WERI-Rb-1 (cell line): ENCODE measurements at regions not wholly inside any gene's neighbourhood (a gene's known extent, or its start where the extent isn't known, plus 50 kb on each side); places are given as distances from the start of the nearest gene placed in this dataset.

ENCODE experiments used
- DNase-seq: peaks from one replicate; pipeline ENCODE4 v3.0.0-alpha.2; 2020
- H3K27ac ChIP-seq: fragments of 250-450 bp; sonication (Bioruptor Pico); 2 replicates; pipeline ENCODE4 v1.5.1; 2020; ENCODE audit warnings: mild to moderate bottlenecking, moderate library complexity
- H3K27me3 ChIP-seq: fragments of 250-450 bp; sonication (Bioruptor Pico); 2 replicates; pipeline ENCODE4 v1.5.1; 2021; ENCODE audit warnings: mild to moderate bottlenecking, low read depth, moderate library complexity; ENCODE audit not compliant: insufficient read depth, severe bottlenecking
- H3K36me3 ChIP-seq: fragments of 250-450 bp; sonication (Bioruptor Pico); 2 replicates; pipeline ENCODE4 v1.5.1; 2020; ENCODE audit warnings: mild to moderate bottlenecking, moderate library complexity
- H3K4me3 ChIP-seq: 2 replicates; pipeline ENCODE4 v1.5.1; 2011; ENCODE audit warnings: low read depth, mild to moderate bottlenecking, control low read depth, low read length
- H3K9me3 ChIP-seq: fragments of 250-450 bp; sonication (Bioruptor Pico); 2 replicates; pipeline ENCODE4 v1.5.1; 2021; ENCODE audit warnings: mild to moderate bottlenecking, moderate library complexity; ENCODE audit not compliant: severe bottlenecking
- CTCF ChIP-seq: IDR thresholded peaks from 2 replicates; pipeline ENCODE4 v1.5.1; 2011; ENCODE audit warnings: low read depth, mild to moderate bottlenecking, control low read depth, inconsistent platforms, low read length

GRCh38 chr9:86636038-86636437 lies 281.8 kb upstream of the TUT7 start:
- no peak for TF ChIP-seq CTCF
- Histone ChIP-seq H3K9me3 (no peaks in the 10 kb centered on the region), H3K27me3 (peaks cover 61% of the 10 kb centered on the region), H3K4me3 (no peak overlapping the region), H3K27ac (no peak overlapping the region), H3K36me3 (no peaks in the 10 kb centered on the region)
- no peak for DNase-seq

GRCh38 chr9:86634501-86634900 lies 280.3 kb upstream of the TUT7 start:
- no peak overlapping the region for H3K27ac ChIP-seq
- no peak for TF ChIP-seq CTCF
- no peaks in the 10 kb centered on the region for H3K36me3 ChIP-seq
- H3K27me3 ChIP-seq = peaks cover 50% of the 10 kb centered on the region
- no peak overlapping the region for H3K4me3 ChIP-seq
- H3K9me3 ChIP-seq = no peaks in the 10 kb centered on the region
- no peak for DNase-seq

- H3K4me3 ChIP-seq = no peak overlapping the region
Measured at GRCh38 chr9:86633945-86634344, 279.7 kb upstream of the TUT7 start.

DNA sequence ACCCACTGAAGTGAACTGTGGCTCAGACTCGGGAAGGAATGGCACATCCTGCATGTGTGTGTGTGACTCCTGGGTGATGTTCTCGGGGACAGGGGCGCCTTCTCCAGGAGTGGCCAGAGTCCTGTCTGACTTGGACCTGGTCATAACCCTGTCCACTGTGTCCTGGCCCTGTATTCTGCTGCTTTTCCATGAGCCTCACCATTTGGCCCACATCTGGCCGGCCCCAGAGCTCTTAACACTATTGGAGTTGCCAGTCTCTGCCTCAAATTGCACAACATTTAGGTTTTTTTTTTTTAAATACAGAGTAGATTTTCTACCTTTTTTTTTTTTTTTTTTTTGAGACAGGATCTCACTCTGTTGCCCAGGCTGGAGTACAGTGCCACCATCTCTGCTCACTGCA lies 278.3 kb upstream of the TUT7 start:
- H3K9me3 ChIP-seq = no peaks in the 10 kb centered on the region
- no peak overlapping the region for H3K4me3 ChIP-seq
- no peak for DNase-seq
- H3K27ac ChIP-seq = no peak overlapping the region
- H3K36me3 ChIP-seq = no peaks in the 10 kb centered on the region
- no peak for TF ChIP-seq CTCF
- peaks cover 42% of the 10 kb centered on the region for H3K27me3 ChIP-seq

More at GRCh38 chr9:86633945-86634344, 279.7 kb upstream of the TUT7 start:
- TF ChIP-seq CTCF = no peak
- no peak for DNase-seq
- Histone ChIP-seq H3K27me3 (peaks cover 47% of the 10 kb centered on the region), H3K36me3 (no peaks in the 10 kb centered on the region), H3K27ac (no peak overlapping the region), H3K9me3 (no peaks in the 10 kb centered on the region)

DNA sequence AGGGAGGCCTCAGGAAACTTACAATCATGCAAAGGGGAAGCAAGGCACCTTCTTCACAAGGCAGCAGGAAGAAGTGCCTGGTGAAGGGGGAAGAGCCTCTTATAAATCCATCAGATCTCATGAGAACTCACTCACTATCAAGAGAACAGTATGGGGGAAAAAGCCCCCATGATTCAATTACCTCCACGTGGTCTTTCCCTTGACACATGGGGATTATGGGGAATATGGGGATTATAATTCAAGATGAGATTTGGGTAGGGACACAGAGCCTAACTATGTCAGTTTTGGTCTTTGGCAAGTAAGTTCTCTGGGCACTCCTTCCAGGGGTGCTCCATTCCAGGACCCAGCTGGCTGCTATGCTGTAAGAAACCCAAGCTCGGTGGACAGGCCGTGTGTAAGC lies 275.3 kb upstream of the TUT7 start:
- Histone ChIP-seq H3K27ac (no peak overlapping the region), H3K9me3 (no peaks in the 10 kb centered on the region), H3K36me3 (no peaks in the 10 kb centered on the region), H3K27me3 (peaks cover 47% of the 10 kb centered on the region), H3K4me3 (no peak overlapping the region)
- TF ChIP-seq CTCF = no peak
- DNase-seq = no peak

DNA sequence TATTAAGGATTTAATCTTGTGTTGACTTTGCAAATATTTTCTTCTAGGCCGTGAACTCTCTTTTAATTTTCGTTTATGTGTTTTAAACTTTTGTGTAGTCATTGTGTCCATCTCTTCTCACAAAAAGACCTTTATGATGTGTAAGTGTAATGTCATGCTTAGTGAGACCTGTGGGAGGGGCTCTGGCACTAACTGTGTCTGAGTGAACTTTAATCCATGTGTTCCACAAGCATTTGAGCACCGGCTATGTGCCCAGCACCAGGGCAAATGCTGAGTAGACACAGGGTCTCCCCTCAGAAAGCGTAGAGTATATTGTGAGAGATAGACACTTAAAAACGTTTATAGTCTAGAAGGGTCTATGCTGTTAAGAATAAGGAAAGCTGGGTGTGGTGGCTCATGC lies 272.6 kb upstream of the TUT7 start:
- no peak for TF ChIP-seq CTCF

More for the DNA sequence above, 272.6 kb upstream of the TUT7 start:
- Histone ChIP-seq H3K36me3 (no peaks in the 10 kb centered on the region), H3K4me3 (no peak overlapping the region), H3K27me3 (peaks cover 26% of the 10 kb centered on the region), H3K9me3 (no peaks in the 10 kb centered on the region), H3K27ac (no peak overlapping the region)
- no peak for DNase-seq
